ENCODE measurements at regions not wholly inside any gene's neighbourhood (a gene's known extent, or its start where the extent isn't known, plus 50 kb on each side); places are given as distances from the start of the nearest gene placed in this dataset.

- TF ChIP-seq CTCF (IDR thresholded peaks at IDR 0.05) (no peak), POLR2A (IDR thresholded peaks at IDR 0.05) (no peak)
These were observed 113.4 kb upstream of the SLITRK5 start for GRCh38 chr13:87557788-87558187.

Measured in transverse colon (tissue), 3 donors.